ENCODE measurements at regions not wholly inside any gene's neighbourhood (a gene's known extent, or its start where the extent isn't known, plus 50 kb on each side); places are given as distances from the start of the nearest gene placed in this dataset.

DNA sequence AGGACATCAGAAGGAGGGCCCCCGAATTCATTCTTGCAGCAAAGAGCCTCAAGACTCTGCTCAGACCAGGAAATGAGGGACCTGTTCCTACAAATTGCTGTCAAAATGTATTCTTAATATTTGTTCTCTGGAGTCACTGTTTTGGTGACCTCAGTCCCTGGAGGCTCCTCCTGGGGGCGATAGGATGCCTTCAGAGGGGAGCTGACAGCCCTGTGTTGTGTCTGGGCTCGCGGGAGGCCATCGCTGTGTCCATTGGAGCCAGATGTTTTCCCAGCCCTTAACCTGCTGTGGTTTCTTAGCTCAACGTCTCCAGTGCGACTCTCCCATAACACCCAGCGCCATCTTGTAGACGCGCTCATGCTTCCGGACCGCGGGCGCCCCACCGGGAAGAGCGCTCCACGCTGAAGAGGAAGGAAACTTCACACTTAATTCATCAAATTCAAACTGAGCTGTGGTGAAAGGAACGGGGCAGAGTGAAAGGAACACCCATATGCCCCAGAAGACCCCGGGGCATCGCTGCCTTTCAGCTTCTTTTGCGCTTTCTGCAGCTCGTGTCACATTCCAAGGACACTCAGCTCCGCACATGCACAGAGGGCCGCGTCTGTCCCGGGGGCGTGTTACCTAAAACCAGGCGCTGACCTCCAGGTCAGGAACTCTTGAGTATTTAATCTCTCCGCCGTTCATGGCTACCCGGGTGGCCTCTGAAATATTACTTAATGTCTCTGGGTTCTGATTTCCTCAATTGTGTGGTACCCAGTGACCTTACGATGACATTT is 112.3 kb upstream of the GDNF start:
- in situ Hi-C loops (cut with HindIII; ENCODE audit: low pct_unique_long_range_greater_than_20kb, low sequenced_read_pairs), result no loop called here
- TF ChIP-seq POLR2AphosphoS5 (IDR thresholded peaks at IDR 0.05; ENCODE audit: low read depth, low read length) (no peak), TCF7L2 (IDR thresholded peaks at IDR 0.05; ENCODE audit: low read depth, low read length) (no peak), SIN3A (IDR thresholded peaks at IDR 0.05; ENCODE audit: borderline replicate concordance, insufficient read depth, low read depth, low read length) (no peak)
- TF ChIP-seq, protein P1, sequence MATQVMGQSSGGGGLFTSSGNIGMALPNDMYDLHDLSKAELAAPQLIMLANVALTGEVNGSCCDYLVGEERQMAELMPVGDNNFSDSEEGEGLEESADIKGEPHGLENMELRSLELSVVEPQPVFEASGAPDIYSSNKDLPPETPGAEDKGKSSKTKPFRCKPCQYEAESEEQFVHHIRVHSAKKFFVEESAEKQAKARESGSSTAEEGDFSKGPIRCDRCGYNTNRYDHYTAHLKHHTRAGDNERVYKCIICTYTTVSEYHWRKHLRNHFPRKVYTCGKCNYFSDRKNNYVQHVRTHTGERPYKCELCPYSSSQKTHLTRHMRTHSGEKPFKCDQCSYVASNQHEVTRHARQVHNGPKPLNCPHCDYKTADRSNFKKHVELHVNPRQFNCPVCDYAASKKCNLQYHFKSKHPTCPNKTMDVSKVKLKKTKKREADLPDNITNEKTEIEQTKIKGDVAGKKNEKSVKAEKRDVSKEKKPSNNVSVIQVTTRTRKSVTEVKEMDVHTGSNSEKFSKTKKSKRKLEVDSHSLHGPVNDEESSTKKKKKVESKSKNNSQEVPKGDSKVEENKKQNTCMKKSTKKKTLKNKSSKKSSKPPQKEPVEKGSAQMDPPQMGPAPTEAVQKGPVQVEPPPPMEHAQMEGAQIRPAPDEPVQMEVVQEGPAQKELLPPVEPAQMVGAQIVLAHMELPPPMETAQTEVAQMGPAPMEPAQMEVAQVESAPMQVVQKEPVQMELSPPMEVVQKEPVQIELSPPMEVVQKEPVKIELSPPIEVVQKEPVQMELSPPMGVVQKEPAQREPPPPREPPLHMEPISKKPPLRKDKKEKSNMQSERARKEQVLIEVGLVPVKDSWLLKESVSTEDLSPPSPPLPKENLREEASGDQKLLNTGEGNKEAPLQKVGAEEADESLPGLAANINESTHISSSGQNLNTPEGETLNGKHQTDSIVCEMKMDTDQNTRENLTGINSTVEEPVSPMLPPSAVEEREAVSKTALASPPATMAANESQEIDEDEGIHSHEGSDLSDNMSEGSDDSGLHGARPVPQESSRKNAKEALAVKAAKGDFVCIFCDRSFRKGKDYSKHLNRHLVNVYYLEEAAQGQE (IDR thresholded peaks at IDR 0.05; ENCODE audit: insufficient read depth in 1 of 2, low read depth in 2 of 2, low read length in 1 of 2), result no peak
- TF ChIP-seq, protein P2, sequence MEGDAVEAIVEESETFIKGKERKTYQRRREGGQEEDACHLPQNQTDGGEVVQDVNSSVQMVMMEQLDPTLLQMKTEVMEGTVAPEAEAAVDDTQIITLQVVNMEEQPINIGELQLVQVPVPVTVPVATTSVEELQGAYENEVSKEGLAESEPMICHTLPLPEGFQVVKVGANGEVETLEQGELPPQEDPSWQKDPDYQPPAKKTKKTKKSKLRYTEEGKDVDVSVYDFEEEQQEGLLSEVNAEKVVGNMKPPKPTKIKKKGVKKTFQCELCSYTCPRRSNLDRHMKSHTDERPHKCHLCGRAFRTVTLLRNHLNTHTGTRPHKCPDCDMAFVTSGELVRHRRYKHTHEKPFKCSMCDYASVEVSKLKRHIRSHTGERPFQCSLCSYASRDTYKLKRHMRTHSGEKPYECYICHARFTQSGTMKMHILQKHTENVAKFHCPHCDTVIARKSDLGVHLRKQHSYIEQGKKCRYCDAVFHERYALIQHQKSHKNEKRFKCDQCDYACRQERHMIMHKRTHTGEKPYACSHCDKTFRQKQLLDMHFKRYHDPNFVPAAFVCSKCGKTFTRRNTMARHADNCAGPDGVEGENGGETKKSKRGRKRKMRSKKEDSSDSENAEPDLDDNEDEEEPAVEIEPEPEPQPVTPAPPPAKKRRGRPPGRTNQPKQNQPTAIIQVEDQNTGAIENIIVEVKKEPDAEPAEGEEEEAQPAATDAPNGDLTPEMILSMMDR (IDR thresholded peaks at IDR 0.05), result no peak
- no TSS peak for BruUV-seq (replicated peaks)
- no peaks in the 10 kb centered on the region for H3K36me3 ChIP-seq (ENCODE audit: control insufficient read depth, insufficient read depth, low read length)
- no peak overlapping the region for H3K27ac ChIP-seq (ENCODE audit: low read length)
- no peaks in the 10 kb centered on the region; the same call in 1 of the 2 replicates for H3K4me1 ChIP-seq (ENCODE audit: control insufficient read depth, insufficient read depth, low read length)
- no peak overlapping the region for H3K4me3 ChIP-seq (ENCODE audit: low read depth in 2 of 2, low read length in 2 of 2)
- ATAC-seq (no peak), DNase-seq (ENCODE audit: low read depth, low spot score) (no peak)
- H3K9me3 ChIP-seq (ENCODE audit: control insufficient read depth, insufficient read depth, low read depth, low read length), result no peaks in the 10 kb centered on the region
- ChIA-PET POLR2A (no interaction called here), CTCF (no interaction called here)
- intact Hi-C loops (cut with micrococcal nuclease; ENCODE audit: unreplicated experiment), result no loop called here
- peaks cover 6% of the 10 kb centered on the region; the same call in 1 of the 2 replicates for H3K27me3 ChIP-seq (ENCODE audit: control insufficient read depth, insufficient read depth, low read length)

DNA sequence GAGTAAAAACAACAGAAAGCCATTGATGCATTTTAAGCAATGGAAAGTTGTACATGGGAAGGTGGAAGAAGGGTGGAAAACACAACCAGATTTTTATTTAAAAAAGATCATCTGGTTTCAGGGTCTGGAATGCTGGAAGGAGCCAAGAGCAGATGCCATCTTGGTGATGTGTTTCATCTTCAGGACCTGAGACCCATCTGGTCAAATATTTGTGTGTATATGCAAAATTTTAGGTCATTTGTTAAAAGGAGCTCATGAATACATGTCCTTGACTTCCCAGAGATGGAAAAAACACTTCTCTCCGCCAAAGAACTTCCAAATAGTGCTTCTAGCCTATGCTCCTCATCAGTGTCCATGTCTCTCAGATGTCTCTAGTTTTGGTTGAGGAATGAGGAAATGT is 110.6 kb upstream of the GDNF start:
- CTCF ChIA-PET, result no interaction called here
- no peaks in the 10 kb centered on the region for H3K9me3 ChIP-seq (ENCODE audit: control insufficient read depth, insufficient read depth, low read depth, low read length)

More for the DNA sequence above, 110.6 kb upstream of the GDNF start:
- Histone ChIP-seq H3K4me3 (ENCODE audit: low read depth in 2 of 2, low read length in 2 of 2) (no peak overlapping the region), H3K27me3 (ENCODE audit: control insufficient read depth, insufficient read depth, low read length) (peaks cover 6% of the 10 kb centered on the region; the same call in 1 of the 2 replicates), H3K4me1 (ENCODE audit: control insufficient read depth, insufficient read depth, low read length) (no peaks in the 10 kb centered on the region; the same call in 1 of the 2 replicates), H3K36me3 (ENCODE audit: control insufficient read depth, insufficient read depth, low read length) (no peaks in the 10 kb centered on the region), H3K27ac (ENCODE audit: low read length) (no peak overlapping the region)
- BruUV-seq (replicated peaks), result no TSS peak
- no peak for ATAC-seq
- no peak for DNase-seq (ENCODE audit: low read depth, low spot score)
- TF ChIP-seq POLR2AphosphoS5 (IDR thresholded peaks at IDR 0.05; ENCODE audit: low read depth, low read length) (no peak), SIN3A (IDR thresholded peaks at IDR 0.05; ENCODE audit: borderline replicate concordance, insufficient read depth, low read depth, low read length) (no peak), TCF7L2 (IDR thresholded peaks at IDR 0.05; ENCODE audit: low read depth, low read length) (no peak)
- TF ChIP-seq, protein P2 (IDR thresholded peaks at IDR 0.05), result no peak
- TF ChIP-seq, protein P1 (IDR thresholded peaks at IDR 0.05; ENCODE audit: insufficient read depth in 1 of 2, low read depth in 2 of 2, low read length in 1 of 2), result no peak
- POLR2A ChIA-PET, result no interaction called here
- intact Hi-C loops (cut with micrococcal nuclease; ENCODE audit: unreplicated experiment), result no loop called here
- in situ Hi-C loops (cut with HindIII; ENCODE audit: low pct_unique_long_range_greater_than_20kb, low sequenced_read_pairs), result no loop called here
